ENCODE measurements at regions not wholly inside any gene's neighbourhood (a gene's known extent, or its start where the extent isn't known, plus 50 kb on each side); places are given as distances from the start of the nearest gene placed in this dataset.
A peak's percentile ranks its signal among the peaks of the same experiment; 100 is the strongest.

DNA sequence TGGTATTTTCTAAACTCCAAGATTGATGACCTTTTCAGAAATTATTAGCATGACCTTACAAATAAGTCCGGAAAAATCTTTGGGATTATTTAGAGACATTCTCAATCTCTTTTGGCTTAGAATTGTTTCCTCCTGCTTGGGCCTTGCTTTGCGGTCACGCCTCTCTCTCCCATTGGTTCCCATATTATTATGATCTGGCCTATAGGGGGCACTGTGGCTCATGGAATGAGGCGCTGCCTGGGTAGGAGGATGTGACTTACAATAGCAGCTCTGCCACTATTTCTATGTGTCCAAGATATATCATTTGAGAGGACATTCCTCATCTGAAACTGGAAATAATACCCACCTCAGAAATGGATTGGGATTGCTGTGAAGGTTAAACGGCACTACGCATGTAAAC, 464.9 kb downstream of the MFSD1 start:
- H3K27ac Mint-ChIP-seq: no peak overlapping the region
- TF ChIP-seq, protein P1, sequence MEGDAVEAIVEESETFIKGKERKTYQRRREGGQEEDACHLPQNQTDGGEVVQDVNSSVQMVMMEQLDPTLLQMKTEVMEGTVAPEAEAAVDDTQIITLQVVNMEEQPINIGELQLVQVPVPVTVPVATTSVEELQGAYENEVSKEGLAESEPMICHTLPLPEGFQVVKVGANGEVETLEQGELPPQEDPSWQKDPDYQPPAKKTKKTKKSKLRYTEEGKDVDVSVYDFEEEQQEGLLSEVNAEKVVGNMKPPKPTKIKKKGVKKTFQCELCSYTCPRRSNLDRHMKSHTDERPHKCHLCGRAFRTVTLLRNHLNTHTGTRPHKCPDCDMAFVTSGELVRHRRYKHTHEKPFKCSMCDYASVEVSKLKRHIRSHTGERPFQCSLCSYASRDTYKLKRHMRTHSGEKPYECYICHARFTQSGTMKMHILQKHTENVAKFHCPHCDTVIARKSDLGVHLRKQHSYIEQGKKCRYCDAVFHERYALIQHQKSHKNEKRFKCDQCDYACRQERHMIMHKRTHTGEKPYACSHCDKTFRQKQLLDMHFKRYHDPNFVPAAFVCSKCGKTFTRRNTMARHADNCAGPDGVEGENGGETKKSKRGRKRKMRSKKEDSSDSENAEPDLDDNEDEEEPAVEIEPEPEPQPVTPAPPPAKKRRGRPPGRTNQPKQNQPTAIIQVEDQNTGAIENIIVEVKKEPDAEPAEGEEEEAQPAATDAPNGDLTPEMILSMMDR (conservative IDR thresholded peaks at IDR 0.05): peak; percentile 76
- no peak overlapping the region for H3K4me3 Mint-ChIP-seq
- no peaks in the 10 kb centered on the region for H3K36me3 Mint-ChIP-seq
- no peak for DNase-seq (ENCODE audit: extremely low spot score, unreplicated experiment)
- peaks cover 21% of the 10 kb centered on the region for H3K27me3 Mint-ChIP-seq
- no peaks in the 10 kb centered on the region for H3K4me1 Mint-ChIP-seq (ENCODE audit: unreplicated experiment)
- H3K9me3 Mint-ChIP-seq: no peaks in the 10 kb centered on the region

DNA sequence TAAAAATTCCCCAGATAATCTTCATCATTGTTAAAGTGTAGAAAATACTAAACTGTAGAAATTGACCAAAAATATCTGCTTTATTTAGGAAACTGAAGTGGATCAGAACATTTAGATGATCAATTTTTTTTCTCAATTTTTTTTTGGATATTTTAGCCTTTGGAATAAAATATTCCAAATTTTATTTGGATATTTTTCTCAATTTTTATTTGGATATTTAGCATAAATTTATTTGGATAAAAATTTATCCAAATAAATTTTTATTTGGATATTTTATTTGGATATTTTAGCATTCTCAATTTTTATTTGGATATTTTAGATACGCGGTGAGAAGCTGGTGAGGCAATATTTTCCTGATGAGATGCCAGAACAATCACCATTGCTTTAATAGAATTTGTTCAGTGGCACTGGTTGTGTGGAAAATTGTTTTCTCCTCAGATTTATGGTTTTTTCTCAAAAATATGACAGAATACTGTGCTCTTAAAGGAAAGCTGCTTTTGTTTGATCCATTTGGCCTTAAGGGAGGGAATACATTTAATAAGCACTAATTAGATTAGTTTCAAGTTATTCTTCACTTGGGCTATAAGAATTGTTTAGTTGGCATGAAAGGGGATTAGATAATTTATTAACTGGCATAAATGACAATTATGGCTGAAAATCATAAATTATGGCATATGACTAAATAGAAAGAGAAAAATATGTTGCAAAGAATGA, 470.1 kb downstream of the MFSD1 start:
- H3K9me3 Mint-ChIP-seq: no peaks in the 10 kb centered on the region
- no peaks in the 10 kb centered on the region for H3K4me1 Mint-ChIP-seq (ENCODE audit: unreplicated experiment)
- no peak overlapping the region for H3K4me3 Mint-ChIP-seq
- no peak for DNase-seq (ENCODE audit: extremely low spot score, unreplicated experiment)
- H3K36me3 Mint-ChIP-seq: no peaks in the 10 kb centered on the region
- H3K27ac Mint-ChIP-seq: no peak overlapping the region
- peaks cover 29% of the 10 kb centered on the region for H3K27me3 Mint-ChIP-seq
- TF ChIP-seq, protein P1 (conservative IDR thresholded peaks at IDR 0.05): no peak

GRCh38 chr3:159273070-159273469, 471.2 kb downstream of the MFSD1 start:
- Mint-ChIP-seq H3K36me3 (no peaks in the 10 kb centered on the region), H3K9me3 (no peaks in the 10 kb centered on the region), H3K4me3 (no peak overlapping the region), H3K4me1 (ENCODE audit: unreplicated experiment) (no peaks in the 10 kb centered on the region), H3K27ac (no peak overlapping the region), H3K27me3 (peaks cover 32% of the 10 kb centered on the region)
- DNase-seq (ENCODE audit: extremely low spot score, unreplicated experiment): no peak
- TF ChIP-seq, protein P1 (conservative IDR thresholded peaks at IDR 0.05): no peak

GRCh38 chr3:159273608-159274007, 471.8 kb downstream of the MFSD1 start:
- H3K36me3 Mint-ChIP-seq: no peaks in the 10 kb centered on the region
- DNase-seq (ENCODE audit: extremely low spot score, unreplicated experiment): peak; percentile 71
- H3K27me3 Mint-ChIP-seq: peaks cover 32% of the 10 kb centered on the region
- no peak overlapping the region for H3K27ac Mint-ChIP-seq
- no peak overlapping the region for H3K4me3 Mint-ChIP-seq
- no peaks in the 10 kb centered on the region for H3K4me1 Mint-ChIP-seq (ENCODE audit: unreplicated experiment)
- no peaks in the 10 kb centered on the region for H3K9me3 Mint-ChIP-seq
- TF ChIP-seq, protein P1 (conservative IDR thresholded peaks at IDR 0.05): no peak

DNA sequence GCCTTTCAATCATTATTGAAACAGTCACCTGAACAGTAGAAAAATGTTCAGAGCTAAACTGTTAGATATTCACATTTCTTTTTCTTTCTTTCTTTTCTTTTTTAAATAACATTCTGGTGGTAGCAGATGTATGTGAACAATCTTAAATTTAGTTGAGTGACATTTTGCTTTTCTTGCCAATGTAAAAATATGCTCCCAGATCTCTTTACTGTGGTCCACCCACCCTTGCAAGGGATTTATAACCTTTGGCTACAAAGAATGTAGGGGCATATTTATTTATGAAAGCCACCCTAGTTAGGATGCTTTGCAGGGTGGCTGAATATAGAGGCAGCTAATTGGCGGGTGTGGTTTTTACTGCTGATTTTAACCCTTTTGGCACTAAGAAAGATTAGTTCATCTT, 473.9 kb downstream of the MFSD1 start:
- TF ChIP-seq, protein P1 (conservative IDR thresholded peaks at IDR 0.05): no peak
- Mint-ChIP-seq H3K4me3 (no peak overlapping the region), H3K27me3 (peaks cover 27% of the 10 kb centered on the region), H3K9me3 (no peaks in the 10 kb centered on the region), H3K36me3 (no peaks in the 10 kb centered on the region), H3K27ac (no peak overlapping the region), H3K4me1 (ENCODE audit: unreplicated experiment) (no peaks in the 10 kb centered on the region)
- DNase-seq (ENCODE audit: extremely low spot score, unreplicated experiment): no peak
